NCI-H2081 treated with DMSO at 0.1 percent for 48 hours (cell line): ENCODE measurements at regions not wholly inside any gene's neighbourhood (a gene's known extent, or its start where the extent isn't known, plus 50 kb on each side); places are given as distances from the start of the nearest gene placed in this dataset.

Experiments used
- DNase-seq: peaks from one replicate; lab custom pipeline; 2025; lab: John Stamatoyannopoulos, UW

GRCh38 chr10:57880446-57881227, 387.1 kb downstream of the IPMK start:
- no peak for DNase-seq

- no peak for DNase-seq
These were observed 392.9 kb downstream of the IPMK start for GRCh38 chr10:57874810-57875209.

GRCh38 chr10:57867241-57867640, 400.5 kb downstream of the IPMK start:
- DNase-seq, result no peak

- DNase-seq, result no peak
These were observed 402.7 kb downstream of the IPMK start for GRCh38 chr10:57864765-57865680.

GRCh38 chr10:57849691-57850357, 417.9 kb downstream of the IPMK start:
- no peak for DNase-seq

GRCh38 chr10:57846307-57847065, 421.2 kb downstream of the IPMK start:
- no peak for DNase-seq

GRCh38 chr10:57844387-57844998, 423.2 kb downstream of the IPMK start:
- no peak for DNase-seq

- DNase-seq, result no peak
These were observed 436.7 kb downstream of the IPMK start for GRCh38 chr10:57830877-57831560.

GRCh38 chr10:57825015-57825414, 442.7 kb downstream of the IPMK start:
- DNase-seq, result no peak

GRCh38 chr10:57823398-57823797, 444.3 kb downstream of the IPMK start:
- no peak for DNase-seq

GRCh38 chr10:57822965-57823364, 444.7 kb downstream of the IPMK start:
- DNase-seq, result no peak

GRCh38 chr10:57818522-57818921, 449.2 kb downstream of the IPMK start:
- peak; percentile 18 for DNase-seq

- no peak for DNase-seq
These were observed 450.0 kb downstream of the IPMK start for GRCh38 chr10:57817741-57818140.

GRCh38 chr10:57815949-57816348, 451.7 kb downstream of the IPMK start:
- DNase-seq, result no peak

GRCh38 chr10:57809961-57810360, 457.7 kb downstream of the IPMK start:
- no peak for DNase-seq

- no peak for DNase-seq
These were observed 459.8 kb downstream of the IPMK start for GRCh38 chr10:57807906-57808305.

GRCh38 chr10:57806675-57807074, 461.0 kb downstream of the IPMK start:
- no peak for DNase-seq

- no peak for DNase-seq
These were observed 468.1 kb downstream of the IPMK start for GRCh38 chr10:57799625-57800024.

GRCh38 chr10:57798830-57799229, 468.9 kb downstream of the IPMK start:
- no peak for DNase-seq

- DNase-seq, result no peak
These were observed 476.1 kb downstream of the IPMK start for GRCh38 chr10:57791546-57791945.

- no peak for DNase-seq
These were observed 477.0 kb downstream of the IPMK start for GRCh38 chr10:57790703-57791102.
